Astrocyte (in vitro differentiated cells and primary cell): ENCODE measurements at regions not wholly inside any gene's neighbourhood (a gene's known extent, or its start where the extent isn't known, plus 50 kb on each side); places are given as distances from the start of the nearest gene placed in this dataset.

Source experiments
- DNase-seq: peaks from one replicate; pipeline ENCODE4 v3.0.0-alpha.2; 2010; ENCODE audit warnings: low read depth
- FAIRE-seq: peaks from 2 replicates; lab custom pipeline; 2011; peaks lifted over from hg19 to GRCh38; lab: Jason Lieb, UNC
- H2AFZ ChIP-seq: 2 replicates; pipeline ENCODE4 v1.6.0; 2012; ENCODE audit warnings: low read depth, low read length, inconsistent platforms
- H3K27ac ChIP-seq: 2 replicates; pipeline ENCODE4 v1.5.1; 2011; ENCODE audit warnings: low read depth, low read length, inconsistent platforms
- H3K27me3 ChIP-seq: 2 replicates; pipeline ENCODE4 v1.6.0; 2011; ENCODE audit warnings: low read length, inconsistent platforms; ENCODE audit not compliant: insufficient read depth
- H3K36me3 ChIP-seq: 2 replicates; pipeline ENCODE4 v1.5.1; 2011; ENCODE audit warnings: low read length, inconsistent platforms; ENCODE audit not compliant: insufficient read depth
- H3K4me1 ChIP-seq: 2 replicates; pipeline ENCODE4 v1.5.1; 2011; ENCODE audit warnings: low read length, inconsistent platforms; ENCODE audit not compliant: insufficient read depth
- H3K4me2 ChIP-seq: 2 replicates; pipeline ENCODE4 v1.6.0; 2012; ENCODE audit warnings: low read length, inconsistent platforms
- H3K4me3 ChIP-seq: 2 replicates; pipeline ENCODE4 v1.5.1; 2011; ENCODE audit warnings: low read depth, mild to moderate bottlenecking, low read length, inconsistent platforms; ENCODE audit not compliant: insufficient read depth
- H3K79me2 ChIP-seq: 2 replicates; pipeline ENCODE4 v1.6.0; 2012; ENCODE audit warnings: mild to moderate bottlenecking, low read length, inconsistent platforms; ENCODE audit not compliant: insufficient read depth
- H3K9ac ChIP-seq: 2 replicates; pipeline ENCODE4 v1.6.0; 2012; ENCODE audit warnings: mild to moderate bottlenecking, low read length, inconsistent platforms
- H3K9me3 ChIP-seq: 2 replicates; pipeline ENCODE4 v1.5.1; 2012; ENCODE audit warnings: low read depth, mild to moderate bottlenecking, low read length, inconsistent platforms; ENCODE audit not compliant: insufficient read depth
- H4K20me1 ChIP-seq: 2 replicates; pipeline ENCODE4 v1.6.0; 2012; ENCODE audit warnings: low read length, inconsistent platforms; ENCODE audit not compliant: insufficient read depth
- H3K27ac Mint-ChIP-seq: one replicate; pipeline ENCODE4 v1.8.0; 2021; ENCODE audit warnings: mild to moderate bottlenecking, mixed read lengths; ENCODE audit not compliant: unreplicated experiment
- H3K27me3 Mint-ChIP-seq: one replicate; pipeline ENCODE4 v1.8.0; 2021; ENCODE audit warnings: low read depth, mixed read lengths; ENCODE audit not compliant: unreplicated experiment
- H3K36me3 Mint-ChIP-seq: one replicate; pipeline ENCODE4 v1.8.0; 2021; ENCODE audit warnings: low read depth, mixed read lengths; ENCODE audit not compliant: unreplicated experiment
- H3K4me1 Mint-ChIP-seq: one replicate; pipeline ENCODE4 v1.8.0; 2021; ENCODE audit warnings: low read depth, mixed read lengths; ENCODE audit not compliant: unreplicated experiment
- H3K4me3 Mint-ChIP-seq: one replicate; pipeline ENCODE4 v1.8.0; 2021; ENCODE audit warnings: mild to moderate bottlenecking, moderate library complexity, mixed read lengths; ENCODE audit not compliant: unreplicated experiment
- H3K9me3 Mint-ChIP-seq: one replicate; pipeline ENCODE4 v1.8.0; 2021; ENCODE audit warnings: mild to moderate bottlenecking, mixed read lengths; ENCODE audit not compliant: unreplicated experiment
- EZH2 ChIP-seq: IDR thresholded peaks from 2 replicates; pipeline ENCODE4 v1.6.1; 2012; ENCODE audit warnings: mild to moderate bottlenecking, low read length, inconsistent platforms; ENCODE audit not compliant: insufficient read depth
- TF ChIP-seq, protein P1 (sequence below): IDR thresholded peaks from 2 replicates; pipeline ENCODE4 v1.5.1; 2011; ENCODE audit warnings: low read depth, mild to moderate bottlenecking, inconsistent platforms, low read length, moderate library complexity; ENCODE audit not compliant: insufficient read depth

DNA sequence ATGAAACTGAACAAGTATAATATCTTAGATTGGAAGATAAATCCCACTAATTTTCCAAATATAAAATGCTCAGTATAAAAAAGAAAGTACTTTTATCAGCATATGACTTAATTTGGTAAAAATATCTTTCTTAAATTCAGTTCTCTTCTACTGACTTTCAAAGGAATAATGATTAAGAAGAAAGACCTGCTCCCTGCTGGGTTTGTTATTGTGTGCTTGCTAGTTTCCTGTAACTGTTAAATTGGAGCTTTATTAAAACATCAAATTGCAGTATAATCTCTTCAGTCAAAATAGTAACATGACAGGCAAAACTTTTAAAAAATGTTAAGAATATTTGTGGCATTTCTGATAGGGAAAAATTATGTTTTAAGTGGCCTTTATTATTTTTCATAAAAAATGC lies 1317.4 kb upstream of the CDH2 start:
- Mint-ChIP-seq H3K27me3 (no peaks in the 10 kb centered on the region), H3K4me3 (no peak overlapping the region), H3K4me1 (no peaks in the 10 kb centered on the region), H3K27ac (no peak overlapping the region), H3K36me3 (no peaks in the 10 kb centered on the region), H3K9me3 (no peaks in the 10 kb centered on the region)
- Histone ChIP-seq H4K20me1 (no peaks in the 10 kb centered on the region), H2AFZ (no peak overlapping the region), H3K4me1 (no peaks in the 10 kb centered on the region), H3K27ac (no peak overlapping the region), H3K9me3 (no peaks in the 10 kb centered on the region), H3K36me3 (no peaks in the 10 kb centered on the region), H3K9ac (no peak overlapping the region), H3K27me3 (no peaks in the 10 kb centered on the region), H3K4me2 (no peak overlapping the region), H3K79me2 (no peaks in the 10 kb centered on the region), H3K4me3 (no peak overlapping the region)
- TF ChIP-seq, protein P1, sequence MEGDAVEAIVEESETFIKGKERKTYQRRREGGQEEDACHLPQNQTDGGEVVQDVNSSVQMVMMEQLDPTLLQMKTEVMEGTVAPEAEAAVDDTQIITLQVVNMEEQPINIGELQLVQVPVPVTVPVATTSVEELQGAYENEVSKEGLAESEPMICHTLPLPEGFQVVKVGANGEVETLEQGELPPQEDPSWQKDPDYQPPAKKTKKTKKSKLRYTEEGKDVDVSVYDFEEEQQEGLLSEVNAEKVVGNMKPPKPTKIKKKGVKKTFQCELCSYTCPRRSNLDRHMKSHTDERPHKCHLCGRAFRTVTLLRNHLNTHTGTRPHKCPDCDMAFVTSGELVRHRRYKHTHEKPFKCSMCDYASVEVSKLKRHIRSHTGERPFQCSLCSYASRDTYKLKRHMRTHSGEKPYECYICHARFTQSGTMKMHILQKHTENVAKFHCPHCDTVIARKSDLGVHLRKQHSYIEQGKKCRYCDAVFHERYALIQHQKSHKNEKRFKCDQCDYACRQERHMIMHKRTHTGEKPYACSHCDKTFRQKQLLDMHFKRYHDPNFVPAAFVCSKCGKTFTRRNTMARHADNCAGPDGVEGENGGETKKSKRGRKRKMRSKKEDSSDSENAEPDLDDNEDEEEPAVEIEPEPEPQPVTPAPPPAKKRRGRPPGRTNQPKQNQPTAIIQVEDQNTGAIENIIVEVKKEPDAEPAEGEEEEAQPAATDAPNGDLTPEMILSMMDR: no peak
- no peak for TF ChIP-seq EZH2
- peak; percentile 0 for DNase-seq
- FAIRE-seq: no peak

DNA sequence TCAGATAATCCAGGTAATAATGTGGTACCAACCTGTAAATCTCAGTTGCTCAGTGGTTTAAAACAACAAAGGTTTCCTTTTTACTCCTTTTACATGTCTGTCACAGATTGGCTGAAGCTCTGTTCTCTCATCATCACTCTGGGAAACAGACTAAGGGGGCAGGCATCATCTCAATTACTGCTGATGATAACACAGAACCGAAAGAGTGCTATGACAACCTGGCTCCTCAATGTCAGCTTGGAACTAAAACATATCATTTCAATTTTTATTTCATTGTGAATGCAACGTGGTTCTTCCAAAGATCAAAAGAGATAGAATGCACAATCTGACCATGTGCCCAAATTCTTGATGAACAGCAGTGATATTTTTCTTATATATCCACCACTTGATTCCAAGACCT lies 1315.0 kb upstream of the CDH2 start:
- H3K9me3 ChIP-seq: no peaks in the 10 kb centered on the region
- Mint-ChIP-seq H3K4me1 (no peaks in the 10 kb centered on the region), H3K4me3 (no peak overlapping the region), H3K27ac (no peak overlapping the region), H3K27me3 (no peaks in the 10 kb centered on the region), H3K36me3 (no peaks in the 10 kb centered on the region), H3K9me3 (no peaks in the 10 kb centered on the region)
- no peaks in the 10 kb centered on the region for H3K4me1 ChIP-seq
- no peak for TF ChIP-seq EZH2
- TF ChIP-seq, protein P1: no peak
- no peak overlapping the region for H3K4me2 ChIP-seq
- no peaks in the 10 kb centered on the region for H3K79me2 ChIP-seq
- H3K27me3 ChIP-seq: no peaks in the 10 kb centered on the region
- FAIRE-seq (no peak), DNase-seq (no peak)
- no peaks in the 10 kb centered on the region for H3K36me3 ChIP-seq
- H2AFZ ChIP-seq: no peak overlapping the region
- H3K9ac ChIP-seq: no peak overlapping the region
- H4K20me1 ChIP-seq: no peaks in the 10 kb centered on the region
- H3K27ac ChIP-seq: no peak overlapping the region
- no peak overlapping the region for H3K4me3 ChIP-seq

DNA sequence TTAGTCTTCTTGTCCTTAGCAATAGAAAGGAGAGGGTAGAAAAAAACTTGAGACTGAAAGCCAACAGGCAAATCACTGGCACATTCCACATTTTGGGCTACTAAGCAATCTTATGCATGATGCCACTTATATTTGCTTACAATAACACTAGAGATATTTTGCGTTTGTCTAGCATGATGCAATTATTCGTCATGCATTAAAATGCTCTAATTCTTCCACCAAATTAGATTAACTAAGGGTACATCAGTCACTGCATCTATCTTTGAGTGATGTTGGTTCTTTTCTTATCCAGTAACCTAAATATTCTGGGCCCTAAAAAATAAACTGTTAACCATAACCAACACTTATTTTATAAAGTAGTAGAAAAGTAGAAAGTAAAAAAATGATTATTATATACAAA lies 1311.7 kb upstream of the CDH2 start:
- Histone ChIP-seq H3K79me2 (no peaks in the 10 kb centered on the region), H4K20me1 (no peaks in the 10 kb centered on the region), H3K9me3 (no peaks in the 10 kb centered on the region), H3K27me3 (no peaks in the 10 kb centered on the region), H3K4me2 (no peak overlapping the region), H2AFZ (no peak overlapping the region), H3K4me3 (no peak overlapping the region), H3K27ac (no peak overlapping the region), H3K9ac (no peak overlapping the region), H3K4me1 (no peaks in the 10 kb centered on the region), H3K36me3 (no peaks in the 10 kb centered on the region)
- Mint-ChIP-seq H3K4me3 (no peak overlapping the region), H3K4me1 (no peaks in the 10 kb centered on the region), H3K27ac (no peak overlapping the region), H3K27me3 (no peaks in the 10 kb centered on the region), H3K36me3 (no peaks in the 10 kb centered on the region), H3K9me3 (no peaks in the 10 kb centered on the region)
- DNase-seq (peak; percentile 1), FAIRE-seq (no peak)
- TF ChIP-seq EZH2: no peak
- TF ChIP-seq, protein P1: no peak
